GM21619 (cell line): ENCODE measurements at regions not wholly inside any gene's neighbourhood (a gene's known extent, or its start where the extent isn't known, plus 50 kb on each side); places are given as distances from the start of the nearest gene placed in this dataset.

Experiments used
- ATAC-seq: cut with Tn5 transposase; IDR thresholded peaks from one replicate; pipeline ENCODE4 v1.9.1; 2021; ENCODE audit not compliant: unreplicated experiment

DNA sequence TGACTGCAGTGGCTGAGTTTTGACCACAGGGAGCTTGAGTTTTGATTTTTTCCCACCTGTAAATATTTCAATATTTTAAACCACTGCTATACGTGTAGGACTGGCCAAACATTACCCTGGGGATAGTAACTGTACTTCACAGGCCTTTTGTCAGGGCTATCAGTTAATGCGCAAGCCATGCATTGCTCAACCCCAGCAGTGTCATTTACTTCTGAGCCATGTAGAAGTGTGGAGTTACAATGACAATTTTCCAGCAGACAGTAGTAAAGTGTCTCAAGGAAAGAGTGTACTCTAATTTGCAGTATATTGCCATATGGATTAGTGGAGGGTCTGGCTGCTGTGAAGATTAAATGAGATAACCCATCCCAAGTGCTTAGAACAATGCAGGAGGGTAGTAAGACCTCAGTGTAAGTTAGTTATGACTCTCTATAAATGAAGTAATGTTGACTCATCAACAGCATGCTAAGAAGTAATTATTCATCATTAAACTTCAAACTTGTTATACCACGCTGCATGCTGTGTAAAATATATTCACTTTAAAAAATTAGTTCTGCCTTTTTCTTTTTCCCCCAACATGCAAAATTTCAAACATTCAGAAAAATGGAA lies 489.2 kb downstream of the KDM4C start:
- no peak for ATAC-seq

DNA sequence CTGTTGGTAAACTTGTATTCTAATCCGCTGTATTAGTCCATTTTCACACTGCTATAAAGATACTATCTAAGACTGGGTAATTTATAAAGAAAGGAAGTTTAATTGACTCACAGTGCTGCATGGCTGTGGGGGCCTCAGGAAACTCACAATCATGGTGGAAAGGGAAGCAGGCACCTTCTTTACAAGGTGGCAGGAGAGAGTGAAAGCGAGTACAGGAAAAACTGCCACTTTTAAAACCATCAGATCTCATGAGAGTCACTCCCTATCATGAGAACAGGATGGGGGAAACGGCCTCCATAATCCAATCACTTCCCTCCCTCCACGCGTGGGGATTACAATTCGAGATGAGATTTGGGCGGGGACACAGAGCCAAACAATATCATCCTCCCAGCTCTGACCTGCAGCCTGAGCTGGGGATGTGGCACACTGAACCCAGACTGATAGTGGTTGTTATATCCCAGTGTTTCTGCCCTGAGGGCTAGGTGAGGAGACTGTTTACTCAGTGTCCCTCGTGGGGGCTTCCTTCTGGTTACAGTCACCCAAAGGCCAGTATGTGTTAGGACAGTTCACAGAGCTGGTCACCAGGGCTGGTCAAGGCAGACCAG lies 488.3 kb downstream of the KDM4C start:
- ATAC-seq, result no peak

DNA sequence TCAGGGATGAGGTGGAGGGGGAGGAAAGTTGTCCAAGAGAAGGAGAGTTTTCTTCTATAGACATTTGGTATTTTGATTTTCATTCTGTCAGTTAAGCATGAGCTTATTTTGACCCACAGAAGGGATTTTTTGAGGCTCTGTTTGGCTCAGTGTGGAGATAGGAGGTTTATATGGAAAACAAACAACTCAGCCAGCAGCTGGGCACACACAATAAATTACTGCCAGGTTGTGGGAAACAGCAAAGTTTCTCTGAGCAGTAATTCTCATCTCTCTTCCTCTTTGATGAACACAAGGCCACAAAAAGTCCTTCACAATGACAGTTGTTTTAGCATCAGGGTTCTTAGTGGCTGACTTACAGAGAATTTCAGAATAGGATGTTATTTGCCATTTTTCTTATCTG lies 486.1 kb downstream of the KDM4C start:
- ATAC-seq, result no peak

DNA sequence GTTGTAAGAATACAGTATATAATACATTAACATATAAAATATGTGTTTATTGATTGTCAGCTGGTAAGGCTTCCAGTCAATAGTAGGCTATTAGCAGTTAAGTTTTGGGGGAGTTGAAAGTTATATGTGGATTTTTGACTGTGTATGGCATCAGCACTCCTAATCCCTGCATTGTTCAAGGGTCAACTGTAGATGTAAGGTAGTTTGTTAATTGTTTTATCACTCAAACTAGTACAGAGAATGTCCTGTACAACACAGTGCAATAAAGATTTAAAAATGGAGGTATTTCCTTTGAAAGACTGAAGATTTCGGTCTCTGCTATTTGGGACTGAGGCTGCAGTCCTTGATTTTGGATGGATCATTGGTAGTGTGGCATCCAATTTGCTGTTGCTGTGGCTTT lies 484.4 kb downstream of the KDM4C start:
- ATAC-seq, result no peak

DNA sequence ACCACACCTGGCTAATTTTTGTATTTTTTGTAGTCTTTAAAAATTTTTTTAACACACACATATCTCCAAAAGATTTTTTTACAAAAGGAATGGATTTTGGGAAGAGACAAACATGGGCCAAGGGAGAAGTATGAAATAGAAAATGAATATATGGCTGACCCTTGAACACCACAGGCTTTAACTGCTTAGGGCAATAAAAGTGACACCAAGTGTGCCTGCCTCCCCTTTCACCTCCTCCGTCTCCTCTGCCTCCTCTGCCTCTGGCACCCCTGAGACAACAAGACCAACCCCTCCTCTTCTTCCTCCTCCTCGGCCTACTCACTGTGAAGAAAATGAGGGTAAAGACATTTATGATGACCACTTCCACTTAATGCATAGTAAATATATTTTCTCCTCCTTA lies 483.9 kb downstream of the KDM4C start:
- no peak for ATAC-seq

DNA sequence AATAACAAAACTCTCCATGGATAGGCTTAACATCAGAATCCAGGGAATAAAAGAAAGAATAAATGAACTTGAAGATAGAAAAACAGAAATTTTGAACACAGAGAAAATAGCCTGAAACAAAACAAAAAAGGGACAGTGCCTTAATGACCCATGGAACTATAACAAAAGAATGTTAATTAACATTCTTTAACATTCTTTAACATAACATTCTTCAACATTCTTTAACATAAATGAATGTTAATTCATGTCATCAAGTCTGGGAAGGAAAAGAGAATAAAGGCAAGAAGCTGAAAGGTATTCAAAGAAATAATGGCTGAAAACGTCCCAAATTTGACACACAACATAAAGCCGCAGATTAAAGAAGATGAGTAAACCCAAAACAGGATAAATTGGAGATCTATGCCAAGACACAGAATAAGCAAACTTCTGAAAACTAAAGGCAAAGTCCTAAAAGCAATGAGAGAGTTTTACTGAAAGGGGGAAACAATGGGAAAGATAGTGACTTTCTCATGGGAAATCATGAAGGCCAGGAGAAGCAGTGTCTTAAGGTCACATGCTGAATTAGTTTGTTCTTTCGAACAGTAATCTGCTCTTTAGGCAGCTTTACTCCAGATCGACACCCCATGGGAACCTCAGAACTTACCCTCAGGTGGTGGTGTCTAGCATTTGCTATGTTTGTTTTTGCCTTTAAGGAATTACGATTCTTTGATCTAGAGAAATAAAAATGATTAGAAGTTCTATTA lies 483.0 kb downstream of the KDM4C start:
- ATAC-seq, result no peak

DNA sequence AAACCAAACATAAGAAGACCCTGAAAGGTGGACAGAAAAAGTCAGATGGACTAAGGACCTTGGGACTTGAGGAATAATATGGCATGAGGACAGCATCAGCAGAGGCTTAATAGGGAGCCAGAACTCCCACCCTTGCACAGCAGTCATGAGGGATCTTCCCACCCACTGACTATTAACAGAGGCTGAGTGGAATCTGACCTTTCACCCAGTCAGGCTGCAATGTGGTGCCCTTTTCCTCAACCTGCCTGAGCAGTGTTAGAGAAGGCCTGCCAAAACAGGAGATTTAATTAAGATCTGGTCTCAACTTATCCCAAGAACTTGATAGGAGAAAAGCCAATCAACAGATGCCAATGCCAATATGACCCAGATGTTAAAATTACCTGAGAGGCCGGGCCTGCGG lies 481.9 kb downstream of the KDM4C start:
- no peak for ATAC-seq

DNA sequence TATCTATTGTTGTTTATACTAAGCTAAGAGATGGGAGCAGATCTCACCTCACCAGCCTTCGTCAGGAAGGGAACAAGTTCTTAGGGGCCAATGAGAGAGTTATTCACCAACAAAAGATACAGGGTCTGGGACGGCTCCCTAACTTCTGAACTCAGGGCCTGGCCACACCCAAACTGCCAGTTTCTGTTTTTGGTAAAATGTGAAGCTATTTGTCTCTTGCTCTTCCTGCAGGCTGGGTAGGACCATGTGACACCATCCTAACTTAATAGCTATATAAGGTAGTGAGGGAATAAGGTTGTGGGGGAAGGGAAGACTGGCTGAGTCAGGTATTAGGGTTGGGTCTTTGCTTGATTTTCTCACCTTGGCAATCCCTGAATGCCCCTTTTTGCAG lies 480.5 kb downstream of the KDM4C start:
- ATAC-seq, result no peak

DNA sequence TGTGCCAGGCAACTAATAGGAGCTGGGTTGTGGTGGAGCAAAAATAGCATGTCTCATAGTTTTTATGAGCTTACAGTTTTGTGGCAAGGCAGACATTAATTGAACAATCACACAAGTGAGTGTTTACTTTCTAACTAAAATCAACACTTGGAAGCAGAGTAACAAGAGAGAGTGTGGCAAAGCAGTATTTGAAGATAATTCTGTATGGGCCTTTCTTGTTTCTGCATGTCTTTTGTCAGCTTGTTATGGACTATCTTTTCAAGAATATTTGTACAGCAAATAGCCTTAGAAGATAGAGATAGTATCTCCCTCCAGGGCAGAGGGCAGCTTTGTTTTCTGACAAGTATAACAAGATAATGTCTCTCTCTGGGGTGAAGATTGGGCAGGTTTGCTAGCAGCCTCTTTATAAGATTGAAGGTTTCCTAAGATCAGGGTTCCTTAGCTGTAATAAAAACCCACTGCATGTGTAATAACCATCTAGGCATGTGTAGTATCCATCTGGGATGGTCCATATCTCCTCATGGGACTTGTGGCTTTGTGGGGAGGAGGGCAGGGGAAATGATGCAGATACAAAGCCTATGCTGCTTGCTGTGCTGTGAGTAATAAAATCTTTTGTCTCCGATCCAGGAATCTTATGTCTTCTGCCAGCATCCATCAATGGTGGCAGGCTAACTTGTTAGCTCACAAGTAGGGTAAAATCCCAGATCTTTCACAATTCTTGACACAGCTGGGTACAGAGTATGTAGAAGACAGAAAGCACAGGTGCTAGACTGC lies 479.9 kb downstream of the KDM4C start:
- ATAC-seq, result no peak

DNA sequence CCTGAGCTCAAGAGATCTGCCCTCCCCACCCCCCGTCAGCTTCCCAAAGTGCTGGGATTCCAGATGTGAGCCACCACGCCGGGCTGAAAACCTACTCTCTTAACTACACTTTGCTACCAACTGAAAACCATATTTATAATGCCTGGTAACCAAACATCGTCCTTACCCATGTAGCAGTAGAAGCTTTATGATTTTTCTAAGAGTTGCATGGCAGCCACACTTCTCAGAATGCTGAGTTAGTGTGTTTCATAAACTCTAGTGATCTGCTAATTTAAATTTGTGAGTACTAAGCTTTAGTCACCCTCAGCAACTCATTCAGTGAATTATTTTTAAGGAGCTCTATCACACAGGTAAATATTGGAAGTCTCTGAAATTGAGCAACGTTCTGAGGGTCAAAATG lies 478.4 kb downstream of the KDM4C start:
- no peak for ATAC-seq

DNA sequence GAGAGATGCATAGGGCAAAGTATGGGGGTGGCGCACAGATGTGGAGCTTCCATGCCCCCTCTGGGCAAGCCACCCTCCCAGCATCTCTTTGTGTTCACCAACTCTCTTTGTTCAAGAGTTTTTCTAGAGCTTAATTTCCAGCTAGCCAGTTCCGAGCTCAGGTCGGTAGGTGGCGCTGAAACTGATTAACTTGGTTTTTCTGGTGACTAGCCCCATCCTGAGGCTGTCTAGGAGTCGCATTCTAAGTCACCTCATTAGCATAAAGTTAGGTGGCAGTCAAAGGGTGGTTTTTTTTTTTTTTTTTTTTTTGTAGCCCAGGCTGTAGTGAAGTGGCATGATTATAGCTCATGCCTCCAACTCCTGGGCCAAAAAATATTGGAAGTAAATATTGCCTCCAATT lies 476.4 kb downstream of the KDM4C start:
- peak; percentile 73 for ATAC-seq

DNA sequence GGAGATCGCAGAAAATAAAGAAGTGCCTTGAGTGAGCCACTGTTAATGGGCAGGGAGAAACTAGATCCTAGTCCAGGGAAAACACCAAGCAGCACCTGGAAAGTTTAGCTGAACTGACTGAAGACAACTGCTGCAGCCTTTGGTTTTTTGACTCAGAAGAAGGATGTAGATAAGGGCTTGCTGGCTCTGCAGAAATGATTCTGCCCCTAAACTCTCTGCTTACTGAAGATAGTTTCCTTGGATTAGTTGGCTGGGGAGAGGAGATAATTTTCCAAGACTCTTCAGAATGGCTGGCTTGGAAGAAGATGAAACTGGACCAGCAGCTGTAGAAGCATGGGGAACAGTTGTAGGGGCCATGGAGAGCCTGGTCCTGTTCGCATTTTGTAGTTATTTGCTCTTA lies 471.8 kb downstream of the KDM4C start:
- ATAC-seq, result no peak

DNA sequence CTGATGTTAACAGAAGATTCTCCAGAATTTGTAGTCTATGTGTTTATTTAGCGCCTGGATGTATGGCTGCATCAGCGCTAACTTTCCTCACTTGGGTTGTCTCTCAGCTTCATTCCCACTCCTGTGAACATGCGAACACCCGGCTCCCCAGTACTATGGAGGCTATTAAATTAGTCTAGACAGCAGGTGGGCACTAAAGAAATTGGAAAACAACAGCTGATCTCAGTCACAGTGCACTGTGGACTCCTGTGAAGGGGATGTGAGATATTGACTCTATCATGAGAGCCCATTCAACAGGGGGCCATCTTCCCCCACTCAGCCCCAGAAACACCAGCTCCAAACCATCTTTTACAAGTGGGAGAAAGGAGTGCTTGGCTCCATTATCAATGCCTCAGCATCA lies 471.0 kb downstream of the KDM4C start:
- ATAC-seq, result no peak

DNA sequence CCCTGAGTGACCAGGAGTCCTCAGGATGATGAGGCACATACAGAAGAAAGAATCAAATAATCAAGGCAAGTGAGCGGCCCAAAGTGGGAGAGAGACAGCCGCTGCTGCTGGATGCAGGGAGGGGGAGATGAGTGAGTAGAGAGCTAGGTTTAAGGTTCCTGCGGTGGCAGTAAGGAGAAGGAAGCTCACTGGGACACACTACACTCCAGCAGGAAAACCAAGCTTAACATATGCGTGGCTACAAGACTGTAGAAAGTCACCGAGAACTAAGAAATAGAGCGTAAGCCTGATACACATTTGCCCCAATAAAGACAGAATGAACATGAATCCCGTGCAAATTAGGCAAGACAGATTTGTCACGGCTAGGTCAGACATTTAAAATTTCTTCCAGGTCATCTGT lies 470.2 kb downstream of the KDM4C start:
- ATAC-seq, result no peak

DNA sequence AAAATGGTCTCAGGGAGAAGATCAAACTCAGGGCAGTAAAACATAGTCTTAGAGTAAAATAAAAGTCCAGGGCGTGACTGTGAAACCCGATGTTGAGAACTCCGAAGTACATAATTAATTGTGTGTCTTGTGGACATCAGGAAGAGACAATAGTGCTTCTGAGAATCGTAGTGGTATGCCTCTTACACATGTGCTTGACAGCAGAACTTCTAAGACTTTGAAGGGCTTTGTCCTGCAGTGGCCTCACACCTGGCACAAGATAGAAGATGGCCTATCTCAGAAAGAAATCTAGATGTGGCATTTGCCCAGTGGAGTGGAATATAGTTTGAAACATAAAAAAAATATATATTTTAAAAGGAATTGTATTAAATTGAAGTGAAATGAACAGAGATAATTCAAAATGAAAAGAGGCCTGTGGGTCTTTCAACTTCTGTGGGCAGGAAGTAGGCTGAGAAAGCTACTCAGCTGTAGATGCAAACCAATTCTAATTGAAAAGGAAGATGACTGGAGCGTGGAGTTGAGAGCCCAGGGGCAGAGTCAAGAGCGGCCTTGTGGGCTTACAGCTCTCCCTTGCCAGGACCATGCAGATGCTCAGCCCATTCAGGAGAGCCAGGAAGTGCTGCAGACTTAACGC lies 468.4 kb downstream of the KDM4C start:
- ATAC-seq, result no peak
